Left lung (tissue), 4 donors: ENCODE measurements at regions not wholly inside any gene's neighbourhood (a gene's known extent, or its start where the extent isn't known, plus 50 kb on each side); places are given as distances from the start of the nearest gene placed in this dataset.

Experiments used
- ATAC-seq: fragments of 200-7000 bp; cut with Tn5 transposase; one replicate; pipeline ENCODE4 v1.9.1; 2020; ENCODE audit warnings: moderate library complexity
- DNase-seq, 4 donors: peaks; one replicate each; pipeline ENCODE4 v3.0.0-alpha.2; 2013 to 2020
- H3K27ac ChIP-seq, 2 donors: fragments of 200-600 bp; sonication (generic) in 1 of 2; one replicate each; pipeline versions ENCODE4 v1.5.0 to v1.8.0; 2020 to 2021
- H3K27me3 ChIP-seq, 2 donors: fragments of 200-600 bp; sonication (generic) in 1 of 2; one replicate each; pipeline versions ENCODE4 v1.5.0 to v1.8.0; 2020 to 2021
- H3K36me3 ChIP-seq, 2 donors: fragments of 200-600 bp; sonication (generic) in 1 of 2; one replicate each; pipeline versions ENCODE4 v1.5.0 to v1.8.0; 2020 to 2021
- H3K4me1 ChIP-seq, 2 donors: fragments of 200-600 bp; one replicate each; pipeline ENCODE4 v1.8.0; 2021
- H3K4me3 ChIP-seq, 2 donors: fragments of 200-600 bp; sonication (generic) in 1 of 2; one replicate each; pipeline versions ENCODE4 v1.5.0 to v1.8.0; 2020 to 2021; ENCODE audit warnings: mild to moderate bottlenecking in 1 of 2
- H3K9me3 ChIP-seq, 2 donors: fragments of 200-600 bp; sonication (generic) in 1 of 2; one replicate each; pipeline versions ENCODE4 v1.5.0 to v1.8.0; 2020 to 2021
- CTCF ChIP-seq, 2 donors: fragments of 200-600 bp; sonication (generic) in 1 of 2; IDR thresholded peaks; one replicate each; pipeline versions ENCODE4 v1.5.0 to v1.8.0; 2021; ENCODE audit warnings: antibody characterized with exemption in 2 of 2
- intact Hi-C, 2 donors: fragments of 100-400 bp; cut with DNase I; formaldehyde crosslinking; loops; one replicate each; pipeline versions ENCODE4 v1.11.2 to v1.14.2; 2022
- donor health status: DM: no; HTN: yes; CAD: no.
- donor health status: DM: no; HTN: no; CAD: no.

GRCh38 chr13:40151673-40152072 is 496.2 kb downstream of the COG6 start:
- no peak for TF ChIP-seq CTCF (IDR thresholded peaks at IDR 0.05)
- Histone ChIP-seq H3K36me3 (no peaks in the 10 kb centered on the region), H3K27ac (no peak overlapping the region), H3K4me3 (no peak overlapping the region), H3K27me3 (no peaks in the 10 kb centered on the region), H3K4me1 (no peaks in the 10 kb centered on the region), H3K9me3 (no peaks in the 10 kb centered on the region)
- intact Hi-C loops = no loop called here
- DNase-seq (no peak), ATAC-seq (no peak)

DNA sequence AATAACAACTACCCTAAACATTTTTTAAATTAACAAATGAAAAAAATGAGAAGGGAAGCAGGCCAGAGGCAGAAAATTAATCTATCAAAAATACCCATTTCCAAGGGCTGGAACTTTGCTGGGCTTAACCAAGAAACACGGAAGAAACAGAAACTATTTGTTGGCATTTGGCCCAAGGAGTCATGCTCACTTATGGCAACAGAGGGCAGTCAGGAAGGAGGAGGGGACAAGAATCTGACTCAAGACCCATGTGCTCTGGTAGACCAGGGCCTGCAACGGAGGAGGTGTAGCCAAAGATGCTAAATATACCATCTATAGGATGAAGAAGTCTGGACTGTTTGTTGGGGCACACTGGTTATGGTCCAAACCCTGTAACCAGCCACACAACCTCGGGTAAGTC is 496.7 kb downstream of the COG6 start:
- DNase-seq = no peak
- Histone ChIP-seq H3K36me3 (no peaks in the 10 kb centered on the region), H3K9me3 (no peaks in the 10 kb centered on the region), H3K27ac (no peak overlapping the region), H3K27me3 (no peaks in the 10 kb centered on the region), H3K4me3 (no peak overlapping the region), H3K4me1 (no peaks in the 10 kb centered on the region)
- peak; percentile 57 for ATAC-seq
- intact Hi-C loops = no loop called here
- TF ChIP-seq CTCF (IDR thresholded peaks at IDR 0.05) = no peak

DNA sequence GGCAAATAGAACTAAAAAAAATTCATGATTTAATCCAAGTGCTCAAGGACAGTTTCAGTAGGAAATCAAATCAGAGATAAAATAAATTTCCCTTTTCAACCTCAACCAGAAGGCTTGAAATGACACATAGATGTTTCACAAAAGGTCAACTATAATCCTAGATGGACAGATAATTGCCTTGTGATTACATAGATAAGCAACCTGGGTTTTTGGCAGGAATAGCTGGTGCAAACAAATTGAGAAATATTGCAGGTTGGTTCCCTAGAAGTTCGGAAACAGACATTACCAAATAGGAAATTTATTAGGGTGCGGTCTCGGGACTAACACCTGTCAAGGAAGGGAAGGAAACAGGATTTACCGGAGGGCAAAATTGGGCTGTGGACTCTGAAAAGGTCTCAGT is 497.5 kb downstream of the COG6 start:
- H3K27me3 ChIP-seq = no peaks in the 10 kb centered on the region
- H3K4me3 ChIP-seq = no peak overlapping the region
- intact Hi-C loops = no loop called here
- no peaks in the 10 kb centered on the region for H3K4me1 ChIP-seq
- no peak for TF ChIP-seq CTCF (IDR thresholded peaks at IDR 0.05)
- H3K36me3 ChIP-seq = no peaks in the 10 kb centered on the region
- ATAC-seq (no peak), DNase-seq (no peak)
- no peaks in the 10 kb centered on the region for H3K9me3 ChIP-seq
- H3K27ac ChIP-seq = no peak overlapping the region

DNA sequence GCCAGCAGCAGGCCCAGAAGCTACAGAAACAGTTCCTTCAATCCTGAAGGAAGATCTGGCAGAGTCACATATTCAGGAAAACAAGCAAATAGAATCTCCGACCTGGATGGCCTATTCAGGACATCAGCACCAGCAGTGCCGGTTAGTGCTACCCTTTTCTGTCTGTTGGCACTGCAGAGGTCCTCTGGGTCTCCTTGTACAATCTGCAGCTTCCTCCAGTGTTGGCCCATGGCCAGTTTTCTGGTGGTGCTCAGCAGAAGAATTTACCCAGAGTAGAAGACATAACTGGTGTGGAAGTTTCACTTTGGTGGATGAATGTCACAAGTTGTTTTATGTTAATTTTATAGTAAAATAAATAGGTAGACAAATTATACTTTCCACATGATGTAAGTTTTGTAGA is 498.1 kb downstream of the COG6 start:
- no peak overlapping the region for H3K27ac ChIP-seq
- DNase-seq (no peak), ATAC-seq (no peak)
- no peaks in the 10 kb centered on the region for H3K4me1 ChIP-seq
- no peak for TF ChIP-seq CTCF (IDR thresholded peaks at IDR 0.05)
- intact Hi-C loops = no loop called here
- no peaks in the 10 kb centered on the region for H3K36me3 ChIP-seq
- H3K27me3 ChIP-seq = no peaks in the 10 kb centered on the region
- no peaks in the 10 kb centered on the region for H3K9me3 ChIP-seq
- H3K4me3 ChIP-seq = no peak overlapping the region

DNA sequence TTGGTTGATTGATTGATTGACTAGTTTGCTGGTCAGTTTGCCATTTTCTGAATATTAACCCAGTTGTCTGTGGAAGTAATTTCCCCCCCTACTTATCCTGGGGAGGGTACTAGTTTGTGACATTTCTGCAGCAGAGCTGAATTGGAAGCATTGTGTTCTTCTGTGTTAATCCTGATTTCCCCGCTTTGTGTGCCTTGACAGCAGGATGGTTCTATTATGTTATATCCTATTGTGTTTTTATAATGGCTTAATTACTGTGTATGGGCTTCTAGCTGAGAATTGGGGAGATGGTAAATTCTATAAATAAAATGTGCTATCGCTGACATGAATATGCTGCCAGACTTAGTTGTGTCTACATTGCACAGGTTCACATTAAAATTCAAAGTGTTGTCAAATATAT is 499.7 kb downstream of the COG6 start:
- no peak overlapping the region for H3K27ac ChIP-seq
- ATAC-seq (no peak), DNase-seq (no peak)
- intact Hi-C loops = no loop called here
- H3K36me3 ChIP-seq = no peaks in the 10 kb centered on the region
- H3K27me3 ChIP-seq = no peaks in the 10 kb centered on the region
- H3K9me3 ChIP-seq = no peaks in the 10 kb centered on the region
- H3K4me1 ChIP-seq = no peaks in the 10 kb centered on the region
- H3K4me3 ChIP-seq = no peak overlapping the region
- no peak for TF ChIP-seq CTCF (IDR thresholded peaks at IDR 0.05)
